VCaP (cell line): ENCODE measurements at regions not wholly inside any gene's neighbourhood (a gene's known extent, or its start where the extent isn't known, plus 50 kb on each side); places are given as distances from the start of the nearest gene placed in this dataset.

Experiments used
- H3K27ac ChIP-seq: fragments of 450-650 bp; 2 replicates; pipeline ENCODE4 v1.5.1; 2017
- CTCF ChIP-seq: fragments of 450-650 bp; conservative IDR thresholded peaks from 2 replicates; pipeline ENCODE4 v1.5.1; 2017; ENCODE audit warnings: mild to moderate bottlenecking, moderate library complexity

GRCh38 chr10:43808136-43808535, 159.5 kb upstream of the ZNF32 start:
- TF ChIP-seq CTCF, result no peak
- no peak overlapping the region for H3K27ac ChIP-seq

GRCh38 chr10:43806831-43807640, 158.4 kb upstream of the ZNF32 start:
- TF ChIP-seq CTCF, result no peak
- no peak overlapping the region for H3K27ac ChIP-seq

GRCh38 chr10:43803791-43804190, 155.1 kb upstream of the ZNF32 start:
- no peak overlapping the region for H3K27ac ChIP-seq
- no peak for TF ChIP-seq CTCF

GRCh38 chr10:43802988-43803696, 154.5 kb upstream of the ZNF32 start:
- no peak overlapping the region for H3K27ac ChIP-seq
- TF ChIP-seq CTCF, result no peak

- no peak overlapping the region for H3K27ac ChIP-seq
- TF ChIP-seq CTCF, result no peak
Measured at GRCh38 chr10:43801626-43802025, 152.9 kb upstream of the ZNF32 start.

GRCh38 chr10:43801140-43801539, 152.5 kb upstream of the ZNF32 start:
- TF ChIP-seq CTCF, result no peak
- no peak overlapping the region for H3K27ac ChIP-seq

- no peak for TF ChIP-seq CTCF
- H3K27ac ChIP-seq, result no peak overlapping the region
Measured at GRCh38 chr10:43796781-43797180, 148.1 kb upstream of the ZNF32 start.
